ENCODE measurements at regions not wholly inside any gene's neighbourhood (a gene's known extent, or its start where the extent isn't known, plus 50 kb on each side); places are given as distances from the start of the nearest gene placed in this dataset.

DNA sequence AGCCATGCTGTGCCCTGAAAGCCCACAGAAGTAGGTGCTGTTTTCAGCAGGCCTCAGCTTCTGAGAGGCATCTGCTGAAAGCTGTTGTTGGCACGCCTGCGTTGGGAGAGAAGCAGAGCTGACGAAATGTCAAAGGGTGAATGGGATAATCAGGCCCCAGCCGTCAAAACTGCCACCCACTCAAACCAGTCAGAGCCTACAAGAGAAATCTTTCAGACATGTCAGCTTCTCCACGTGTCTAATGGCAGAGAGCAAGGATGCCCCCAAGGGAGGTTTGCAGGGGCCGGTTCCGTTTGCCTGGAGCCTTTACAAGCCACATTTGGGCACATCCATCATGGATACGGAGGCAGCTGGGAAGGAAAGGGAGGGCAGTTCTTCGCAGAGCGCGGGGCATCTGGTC lies 568.2 kb upstream of the EEF2KMT start:
- Histone ChIP-seq H3K36me3 (ENCODE audit: control insufficient read depth in 2 of 2, extremely low read depth in 1 of 2, insufficient read depth in 2 of 2, low read length in 2 of 2) (no peaks in the 10 kb centered on the region), H3K27ac (ENCODE audit: insufficient read depth, low read depth, low read length) (no peak overlapping the region), H3K4me2 (ENCODE audit: insufficient read depth, low read length) (no peak overlapping the region), H3K9ac (replicated peaks; ENCODE audit: extremely low read depth, insufficient read depth, low read length) (no peak overlapping the region), H4K20me1 (replicated peaks; ENCODE audit: control insufficient read depth, extremely low read depth, insufficient read depth, low read length) (no peaks in the 10 kb centered on the region), H3K79me2 (ENCODE audit: control insufficient read depth, insufficient read depth, low read length) (no peaks in the 10 kb centered on the region), H3K4me1 (ENCODE audit: control insufficient read depth, extremely low read depth, insufficient read depth, low read length) (no peaks in the 10 kb centered on the region), H2AFZ (ENCODE audit: low read depth, low read length) (no peak overlapping the region), H3K9me1 (replicated peaks; ENCODE audit: control insufficient read depth, extremely low read depth, insufficient read depth, low read length) (no peaks in the 10 kb centered on the region), H3K9me3 (replicated peaks; ENCODE audit: control insufficient read depth, insufficient read depth, low read length) (peaks cover 3% of the 10 kb centered on the region), H3K4me3 (replicated peaks in 1 of 3; ENCODE audit: insufficient read depth in 1 of 3, low read depth in 1 of 3, low read length in 3 of 3) (no peak overlapping the region), H3K27me3 (ENCODE audit: control insufficient read depth in 2 of 2, insufficient read depth in 2 of 2, low read length in 2 of 2) (no peaks in the 10 kb centered on the region)
- BruUV-seq (replicated peaks), result no TSS peak
- TF ChIP-seq GATA2 (IDR thresholded peaks at IDR 0.05; ENCODE audit: insufficient read depth, insufficient read length, low read depth, low read length), result no peak
- TF ChIP-seq EZH2 (IDR thresholded peaks at IDR 0.05; ENCODE audit: borderline replicate concordance, low read depth, low read length, severe bottlenecking), result no peak
- TF ChIP-seq JUN (IDR thresholded peaks at IDR 0.05; ENCODE audit: borderline replicate concordance, insufficient read depth, insufficient read length, low read depth), result no peak
- TF ChIP-seq, protein P1, sequence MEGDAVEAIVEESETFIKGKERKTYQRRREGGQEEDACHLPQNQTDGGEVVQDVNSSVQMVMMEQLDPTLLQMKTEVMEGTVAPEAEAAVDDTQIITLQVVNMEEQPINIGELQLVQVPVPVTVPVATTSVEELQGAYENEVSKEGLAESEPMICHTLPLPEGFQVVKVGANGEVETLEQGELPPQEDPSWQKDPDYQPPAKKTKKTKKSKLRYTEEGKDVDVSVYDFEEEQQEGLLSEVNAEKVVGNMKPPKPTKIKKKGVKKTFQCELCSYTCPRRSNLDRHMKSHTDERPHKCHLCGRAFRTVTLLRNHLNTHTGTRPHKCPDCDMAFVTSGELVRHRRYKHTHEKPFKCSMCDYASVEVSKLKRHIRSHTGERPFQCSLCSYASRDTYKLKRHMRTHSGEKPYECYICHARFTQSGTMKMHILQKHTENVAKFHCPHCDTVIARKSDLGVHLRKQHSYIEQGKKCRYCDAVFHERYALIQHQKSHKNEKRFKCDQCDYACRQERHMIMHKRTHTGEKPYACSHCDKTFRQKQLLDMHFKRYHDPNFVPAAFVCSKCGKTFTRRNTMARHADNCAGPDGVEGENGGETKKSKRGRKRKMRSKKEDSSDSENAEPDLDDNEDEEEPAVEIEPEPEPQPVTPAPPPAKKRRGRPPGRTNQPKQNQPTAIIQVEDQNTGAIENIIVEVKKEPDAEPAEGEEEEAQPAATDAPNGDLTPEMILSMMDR (IDR thresholded peaks at IDR 0.05; ENCODE audit: extremely low read depth in 1 of 2, insufficient read depth in 1 of 2, low read depth in 1 of 2, low read length in 2 of 2), result no peak
- ChIA-PET CTCF (no interaction called here), POLR2A (no interaction called here)
- DNase-seq (ENCODE audit: low read depth, low spot score) (no peak), FAIRE-seq (no peak)
- intact Hi-C loops (cut with micrococcal nuclease), result no loop called here
- dilution Hi-C loops (cut with MboI; ENCODE audit: extremely low pct_ligation_motif_present, low sequenced_read_pairs), result no loop called here

DNA sequence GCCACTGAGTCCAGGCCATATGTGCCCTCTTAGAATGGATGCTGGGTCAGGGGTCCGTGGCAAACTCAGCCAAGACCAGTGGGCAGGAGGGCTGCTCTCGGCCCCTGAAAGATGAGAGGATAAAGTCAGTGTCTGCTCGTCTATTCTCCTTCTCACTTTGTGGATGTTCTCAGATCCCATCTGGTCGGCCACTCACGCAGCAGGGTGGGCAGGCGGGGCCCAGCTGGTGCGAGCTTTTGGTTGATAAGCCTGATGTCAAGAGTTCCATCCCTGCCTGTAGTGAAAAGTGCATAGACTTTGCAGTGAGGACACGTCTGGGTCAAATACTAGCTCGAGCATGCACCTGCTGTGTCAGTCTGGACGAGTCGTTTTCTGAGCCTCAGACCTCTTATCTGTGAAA lies 556.2 kb upstream of the EEF2KMT start:
- no peak overlapping the region for H3K9ac ChIP-seq (replicated peaks; ENCODE audit: extremely low read depth, insufficient read depth, low read length)
- no peak overlapping the region for H3K4me2 ChIP-seq (ENCODE audit: insufficient read depth, low read length)
- ChIA-PET POLR2A (no interaction called here), CTCF (no interaction called here)
- FAIRE-seq (no peak), DNase-seq (ENCODE audit: low read depth, low spot score) (no peak)
- no TSS peak for BruUV-seq (replicated peaks)
- H3K36me3 ChIP-seq (ENCODE audit: control insufficient read depth in 2 of 2, extremely low read depth in 1 of 2, insufficient read depth in 2 of 2, low read length in 2 of 2), result no peaks in the 10 kb centered on the region
- dilution Hi-C loops (cut with MboI; ENCODE audit: extremely low pct_ligation_motif_present, low sequenced_read_pairs), result no loop called here
- H3K79me2 ChIP-seq (ENCODE audit: control insufficient read depth, insufficient read depth, low read length), result no peaks in the 10 kb centered on the region
- intact Hi-C loops (cut with micrococcal nuclease), result no loop called here
- no peaks in the 10 kb centered on the region for H3K27me3 ChIP-seq (ENCODE audit: control insufficient read depth in 2 of 2, insufficient read depth in 2 of 2, low read length in 2 of 2)
- no peak overlapping the region for H2AFZ ChIP-seq (ENCODE audit: low read depth, low read length)
- no peaks in the 10 kb centered on the region for H3K4me1 ChIP-seq (ENCODE audit: control insufficient read depth, extremely low read depth, insufficient read depth, low read length)
- no peaks in the 10 kb centered on the region for H4K20me1 ChIP-seq (replicated peaks; ENCODE audit: control insufficient read depth, extremely low read depth, insufficient read depth, low read length)
- TF ChIP-seq POLR2AphosphoS5 (IDR thresholded peaks at IDR 0.05; ENCODE audit: insufficient read depth, low read depth, low read length) (no peak), GATA2 (IDR thresholded peaks at IDR 0.05; ENCODE audit: insufficient read depth, insufficient read length, low read depth, low read length) (no peak)
- H3K9me1 ChIP-seq (replicated peaks; ENCODE audit: control insufficient read depth, extremely low read depth, insufficient read depth, low read length), result no peaks in the 10 kb centered on the region
- H3K27ac ChIP-seq (ENCODE audit: insufficient read depth, low read depth, low read length), result no peak overlapping the region
- no peak overlapping the region for H3K4me3 ChIP-seq (replicated peaks in 1 of 3; ENCODE audit: insufficient read depth in 1 of 3, low read depth in 1 of 3, low read length in 3 of 3)
- H3K9me3 ChIP-seq (replicated peaks; ENCODE audit: control insufficient read depth, insufficient read depth, low read length), result peaks cover 7% of the 10 kb centered on the region
